Right ventricle myocardium inferior (tissue), 1 donor: ENCODE measurements at regions not wholly inside any gene's neighbourhood (a gene's known extent, or its start where the extent isn't known, plus 50 kb on each side); places are given as distances from the start of the nearest gene placed in this dataset.
"Not testable (repeated sequence)": the region's sequence is repeated elsewhere in the genome, so short reads cannot be mapped to it uniquely, and the experiment has no call there.

Experiments used
- ATAC-seq: fragments of 200-7000 bp; cut with Tn5 transposase; one replicate; pipeline ENCODE4 v1.9.1; 2020; ENCODE audit warnings: mild to moderate bottlenecking, moderate library complexity
- DNase-seq: peaks from one replicate; pipeline ENCODE4 v3.0.0; 2021; ENCODE audit errors: missing footprints
- intact Hi-C: fragments of 100-400 bp; cut with DNase I; formaldehyde crosslinking; loops from one replicate; pipeline ENCODE4 v1.11.0; 2022
- donor health status: DM: no; HTN: yes; CAD: no; lungs with severe emphysema.

GRCh38 chr10:63007112-63007511 lies 126.0 kb upstream of the NRBF2 start:
- intact Hi-C loops = no loop called here
- DNase-seq (no peak), ATAC-seq (no peak)

GRCh38 chr10:63005246-63005645 lies 127.9 kb upstream of the NRBF2 start:
- no peak for ATAC-seq
- intact Hi-C loops = no loop called here
- DNase-seq = no peak

GRCh38 chr10:63003816-63004453 lies 129.2 kb upstream of the NRBF2 start:
- intact Hi-C loops = loop anchor here (5.0 kb wide), 1 partner anchor 153 kb away; no protein-coding TSS in a partner anchor
- DNase-seq (no peak), ATAC-seq (no peak)

GRCh38 chr10:62996925-62997324 lies 136.2 kb upstream of the NRBF2 start:
- intact Hi-C loops = no loop called here
- DNase-seq (no peak), ATAC-seq (peak; percentile 85)

GRCh38 chr10:62996516-62996915 lies 136.6 kb upstream of the NRBF2 start:
- ATAC-seq (no peak), DNase-seq (no peak)
- intact Hi-C loops = no loop called here

GRCh38 chr10:62993121-62993520 lies 140.0 kb upstream of the NRBF2 start:
- intact Hi-C loops = no loop called here
- DNase-seq (no peak), ATAC-seq (no peak)

DNA sequence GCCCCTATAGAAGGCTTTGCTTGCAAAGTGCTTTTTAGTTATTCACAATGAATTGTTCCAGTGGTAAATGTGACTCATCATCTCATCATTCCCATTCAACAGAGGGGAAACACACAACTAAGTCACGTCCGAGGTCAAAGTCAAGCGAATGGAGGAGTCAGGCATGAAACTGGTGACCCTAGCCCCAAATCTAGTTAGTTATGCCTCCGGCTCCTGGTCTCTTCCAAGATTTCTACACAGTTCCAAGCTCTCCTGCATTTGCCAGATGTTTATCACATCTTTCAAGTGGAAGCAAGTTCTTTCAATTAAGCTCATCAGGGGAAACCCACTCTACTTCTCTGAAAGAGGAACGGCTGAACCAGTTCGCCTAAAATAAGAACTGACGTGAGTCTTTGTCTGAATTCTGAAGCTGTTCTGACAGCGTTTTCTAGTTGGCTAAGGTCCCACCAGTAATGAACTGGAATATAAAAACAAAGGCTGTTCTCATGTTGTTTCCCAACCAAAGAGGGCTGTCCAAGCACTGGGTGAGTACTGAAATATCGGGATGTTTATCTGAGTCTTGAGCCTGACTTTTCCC lies 140.9 kb upstream of the NRBF2 start:
- peak; percentile 70 for ATAC-seq
- intact Hi-C loops = no loop called here
- no peak for DNase-seq

DNA sequence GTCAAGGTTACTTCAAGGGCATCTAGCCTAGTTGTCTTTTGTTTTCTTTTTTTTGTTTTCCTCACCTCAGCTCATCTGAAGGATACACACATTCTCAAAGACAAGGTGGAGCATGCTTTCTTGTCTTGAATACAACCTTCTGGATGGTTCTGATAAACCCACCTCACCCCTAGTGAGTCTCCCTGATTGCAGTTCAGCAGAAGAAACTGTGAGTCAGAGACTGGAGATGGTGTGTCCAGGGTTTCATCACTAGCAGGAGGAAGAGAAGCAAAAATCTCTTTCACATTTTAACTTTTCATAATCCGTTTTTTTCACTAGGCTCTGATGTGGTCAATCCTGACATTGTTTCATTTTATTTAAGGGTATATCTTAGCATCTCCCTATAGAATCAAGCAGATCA lies 143.0 kb upstream of the NRBF2 start:
- no peak for ATAC-seq
- intact Hi-C loops = no loop called here
- DNase-seq = no peak

DNA sequence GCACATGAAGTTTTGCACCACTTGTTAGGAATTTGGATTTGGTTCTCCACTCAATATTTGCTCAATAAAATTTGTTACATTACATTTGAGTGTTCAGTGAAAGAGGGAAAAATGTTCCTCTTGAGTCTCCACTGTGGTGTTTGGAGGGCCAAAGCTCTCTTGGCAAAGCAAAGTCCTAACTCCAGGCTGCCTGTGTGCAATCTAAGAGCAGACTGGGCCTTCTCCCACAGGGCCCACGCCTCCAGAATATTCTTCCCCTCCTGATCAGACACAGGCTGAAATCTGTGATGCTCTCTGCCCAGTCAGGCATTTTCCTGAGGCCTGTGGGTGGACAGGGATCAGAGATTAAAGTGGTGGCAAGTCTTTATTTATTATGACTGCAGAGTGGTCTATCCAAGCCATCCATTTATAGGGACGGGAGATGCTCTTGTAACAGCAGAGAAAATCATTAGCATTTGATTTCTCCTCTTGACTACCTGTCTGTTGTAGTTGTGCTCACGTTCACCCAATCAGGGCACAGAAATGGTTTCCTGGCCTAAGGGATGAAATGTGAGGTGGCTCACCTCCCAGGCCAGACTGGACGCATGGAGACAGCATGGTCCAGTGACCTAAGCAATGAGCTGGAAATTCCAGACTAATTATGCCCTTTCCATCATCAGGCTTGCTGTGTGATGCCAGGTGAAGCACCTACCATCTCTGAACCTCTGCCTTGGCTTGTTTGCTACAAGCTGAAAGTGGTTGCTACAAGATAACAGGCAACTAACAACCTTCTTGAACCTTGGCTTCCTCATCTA lies 147.1 kb upstream of the NRBF2 start:
- peak; percentile 50 for ATAC-seq
- DNase-seq = no peak
- intact Hi-C loops = no loop called here

DNA sequence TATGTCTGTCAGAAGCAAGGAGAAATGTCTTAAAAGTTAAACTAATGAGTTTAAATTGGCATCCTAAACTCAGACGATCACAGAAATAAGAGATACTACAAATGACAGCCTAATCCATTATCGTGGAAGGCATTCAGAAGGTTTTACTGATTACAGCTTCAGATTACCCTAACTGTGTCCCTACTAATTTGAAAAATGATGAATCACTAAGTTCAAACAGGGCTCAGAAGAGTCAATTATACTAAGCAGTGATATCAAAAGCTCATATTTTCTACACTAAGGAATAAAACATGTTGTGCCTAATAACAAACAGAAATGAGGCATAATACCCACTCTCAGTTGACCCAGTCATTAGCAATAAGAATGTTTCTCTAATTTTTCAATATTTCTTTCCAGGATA lies 152.0 kb upstream of the NRBF2 start:
- DNase-seq = no peak
- no peak for ATAC-seq
- intact Hi-C loops = no loop called here

DNA sequence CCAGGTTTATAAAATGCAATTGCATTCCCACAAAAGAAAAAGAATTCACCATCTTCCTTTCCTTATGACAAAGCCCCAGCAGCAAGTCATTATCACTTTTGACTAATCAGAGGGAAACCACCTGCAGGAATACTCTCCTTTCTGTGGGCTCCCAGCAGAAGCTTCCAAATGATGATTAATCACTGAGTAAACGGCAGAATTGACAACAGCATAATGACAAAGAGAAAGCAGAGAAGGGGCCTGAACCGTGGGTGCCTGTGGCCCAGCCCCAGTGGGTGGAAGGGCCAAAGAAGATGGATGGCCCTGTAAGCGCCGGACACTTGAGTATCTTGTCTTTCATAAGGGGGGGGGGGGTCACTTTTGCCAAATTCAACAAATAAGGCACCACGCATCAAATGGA lies 152.4 kb upstream of the NRBF2 start:
- intact Hi-C loops = no loop called here
- ATAC-seq (no peak), DNase-seq (no peak)

DNA sequence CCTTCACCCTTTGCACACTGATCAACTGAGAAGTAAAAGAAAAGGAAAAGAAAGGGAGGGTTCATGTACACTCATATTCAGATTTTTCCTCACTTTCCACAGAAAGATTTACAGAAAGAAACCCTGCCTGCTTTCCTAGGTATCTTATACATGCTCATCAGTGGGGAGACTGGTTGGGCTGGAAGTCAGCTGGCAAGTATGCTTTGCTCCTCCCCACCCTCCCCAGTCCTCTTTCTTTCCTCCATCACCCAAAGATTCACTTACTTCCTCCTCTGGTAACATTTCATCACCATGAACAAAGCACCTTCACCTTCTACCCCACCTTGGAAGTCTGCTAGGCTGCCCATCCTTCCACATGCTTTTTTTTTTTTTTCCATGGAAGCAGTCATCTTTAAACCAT lies 153.2 kb upstream of the NRBF2 start:
- DNase-seq (no peak), ATAC-seq (no peak)
- intact Hi-C loops = no loop called here

- no peak for DNase-seq
- no peak for ATAC-seq
- intact Hi-C loops = no loop called here
Measured at GRCh38 chr10:62978482-62978881, 154.6 kb upstream of the NRBF2 start.

DNA sequence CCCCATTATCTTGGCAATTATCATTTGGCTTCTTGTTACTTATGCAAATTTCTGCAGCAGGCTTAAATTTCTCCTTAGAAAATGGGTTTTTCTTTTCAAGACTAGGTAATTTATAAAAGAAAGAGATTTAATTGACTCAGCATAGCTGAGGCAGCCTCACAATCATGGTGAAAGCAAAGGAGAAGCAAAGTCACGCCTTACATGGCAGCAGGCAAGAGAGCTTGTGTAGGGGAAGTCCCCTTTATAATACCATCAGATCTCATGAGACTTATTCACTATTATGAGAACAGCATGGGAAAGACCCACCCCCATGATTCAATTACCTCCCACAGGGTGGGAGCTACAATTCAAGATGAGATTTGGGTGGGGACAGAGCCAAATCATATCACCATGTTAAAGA lies 158.3 kb upstream of the NRBF2 start:
- DNase-seq, ATAC-seq, intact Hi-C loops: not testable (repeated sequence)

GRCh38 chr10:62972103-62972502 lies 155.9 kb upstream of the EGR2 start:
- intact Hi-C loops = no loop called here
- DNase-seq = no peak
- no peak for ATAC-seq

GRCh38 chr10:62964026-62964425 lies 147.9 kb upstream of the EGR2 start:
- intact Hi-C loops = no loop called here
- no peak for DNase-seq
- no peak for ATAC-seq

GRCh38 chr10:62961951-62962523 lies 145.9 kb upstream of the EGR2 start:
- peak; percentile 62 for ATAC-seq
- intact Hi-C loops = no loop called here
- no peak for DNase-seq

DNA sequence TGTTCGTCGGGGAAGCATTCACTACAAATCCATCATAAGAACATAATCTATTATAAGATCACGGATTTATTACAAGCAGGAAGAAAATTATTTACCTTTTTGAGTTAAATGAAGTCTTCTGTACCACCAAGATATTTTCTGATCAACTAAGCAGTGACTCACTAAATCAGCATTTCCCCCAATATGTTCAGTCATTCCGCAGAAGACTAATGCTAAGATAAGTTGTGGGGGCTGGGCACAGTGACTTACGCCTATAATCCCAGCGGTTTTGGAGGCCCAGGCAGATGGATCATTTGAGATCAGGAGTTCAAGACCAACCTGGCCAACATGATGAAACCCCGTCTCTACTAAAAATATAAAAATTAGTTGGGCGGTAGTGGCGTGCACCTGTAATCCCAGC lies 144.2 kb upstream of the EGR2 start:
- no peak for DNase-seq
- intact Hi-C loops = no loop called here
- no peak for ATAC-seq

DNA sequence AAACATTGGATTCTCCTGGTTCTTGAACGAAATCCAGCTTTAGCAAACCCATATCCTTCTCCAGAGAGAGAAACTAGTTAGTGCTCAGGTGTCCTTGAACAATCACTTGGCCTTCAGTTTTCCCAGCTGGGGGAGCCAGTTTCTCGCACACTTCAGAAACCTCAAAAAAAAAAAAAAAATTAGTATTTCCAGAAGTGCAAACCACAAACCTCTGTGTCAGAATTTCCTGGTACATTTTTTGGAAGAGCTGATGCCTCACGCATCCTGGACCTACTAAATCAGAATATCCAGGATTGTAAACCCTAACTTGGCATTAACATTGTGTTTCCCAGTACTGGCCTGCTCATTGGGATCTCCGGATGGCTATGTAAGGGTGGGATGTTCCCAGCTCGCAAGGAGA lies 143.4 kb upstream of the EGR2 start:
- ATAC-seq = no peak
- intact Hi-C loops = no loop called here

GRCh38 chr10:62958980-62959379 lies 142.8 kb upstream of the EGR2 start:
- intact Hi-C loops = no loop called here
- ATAC-seq = no peak
- DNase-seq = no peak

More for the DNA sequence above, 143.4 kb upstream of the EGR2 start:
- no peak for DNase-seq
